Stimulated activated CD4-positive, alpha-beta T cell treated with anti-CD3 and anti-CD28 coated beads, Interleukin-4, amount 100 ng/mL, for 24 hours (primary cell): ENCODE measurements at regions not wholly inside any gene's neighbourhood (a gene's known extent, or its start where the extent isn't known, plus 50 kb on each side); places are given as distances from the start of the nearest gene placed in this dataset.

Source experiments
- DNase-seq: peaks from one replicate; pipeline ENCODE4 v3.0.0-alpha.2; 2020

GRCh38 chr18:56270671-56271250 lies 367.6 kb downstream of the TXNL1 start:
- DNase-seq, result no peak

- DNase-seq, result no peak
These were observed 368.4 kb downstream of the TXNL1 start for GRCh38 chr18:56269958-56270357.

GRCh38 chr18:56268952-56269351 lies 369.4 kb downstream of the TXNL1 start:
- DNase-seq, result no peak

GRCh38 chr18:56267334-56267733 lies 371.1 kb downstream of the TXNL1 start:
- DNase-seq, result no peak

- DNase-seq, result no peak
These were observed 380.2 kb downstream of the TXNL1 start for GRCh38 chr18:56258178-56258577.

GRCh38 chr18:56257205-56257604 lies 381.2 kb downstream of the TXNL1 start:
- DNase-seq, result no peak

GRCh38 chr18:56256659-56257058 lies 381.7 kb downstream of the TXNL1 start:
- DNase-seq, result no peak

GRCh38 chr18:56255381-56255780 lies 383.0 kb downstream of the TXNL1 start:
- DNase-seq, result no peak

GRCh38 chr18:56252456-56252855 lies 385.9 kb downstream of the TXNL1 start:
- DNase-seq, result no peak

- DNase-seq, result no peak
These were observed 389.7 kb downstream of the TXNL1 start for GRCh38 chr18:56248610-56249235.

- no peak for DNase-seq
These were observed 391.5 kb downstream of the TXNL1 start for GRCh38 chr18:56246916-56247315.

- no peak for DNase-seq
These were observed 392.4 kb downstream of the TXNL1 start for GRCh38 chr18:56245866-56246580.

- no peak for DNase-seq
These were observed 398.0 kb downstream of the TXNL1 start for GRCh38 chr18:56240405-56240804.

GRCh38 chr18:56238576-56238975 lies 399.8 kb downstream of the TXNL1 start:
- no peak for DNase-seq

- no peak for DNase-seq
These were observed 402.8 kb downstream of the TXNL1 start for GRCh38 chr18:56235481-56236013.

GRCh38 chr18:56235071-56235470 lies 403.3 kb downstream of the TXNL1 start:
- no peak for DNase-seq

GRCh38 chr18:56233595-56233994 lies 404.8 kb downstream of the TXNL1 start:
- no peak for DNase-seq

GRCh38 chr18:56226025-56226424 lies 412.4 kb downstream of the TXNL1 start:
- DNase-seq, result no peak

GRCh38 chr18:56224669-56225561 lies 413.5 kb downstream of the TXNL1 start:
- no peak for DNase-seq

GRCh38 chr18:56221195-56222065 lies 417.0 kb downstream of the TXNL1 start:
- DNase-seq, result no peak

- no peak for DNase-seq
These were observed 421.0 kb downstream of the TXNL1 start for GRCh38 chr18:56217406-56217805.

- DNase-seq, result no peak
These were observed 423.7 kb downstream of the TXNL1 start for GRCh38 chr18:56214706-56215105.
